Brain microvascular endothelial cell (primary cell): ENCODE measurements at regions not wholly inside any gene's neighbourhood (a gene's known extent, or its start where the extent isn't known, plus 50 kb on each side); places are given as distances from the start of the nearest gene placed in this dataset.

Experiments
- DNase-seq: peaks from one replicate; pipeline ENCODE4 v3.0.0-alpha.2; 2020
- H3K27ac ChIP-seq: fragments of 250-450 bp; sonication (Bioruptor Pico); 2 replicates; pipeline ENCODE4 v1.5.1; 2020; ENCODE audit warnings: mild to moderate bottlenecking, moderate library complexity
- H3K27me3 ChIP-seq: fragments of 250-450 bp; sonication (Bioruptor Pico); replicated peaks from 2 replicates; pipeline ENCODE4 v1.5.1; 2020; ENCODE audit warnings: mild to moderate bottlenecking
- H3K36me3 ChIP-seq: fragments of 250-450 bp; sonication (Bioruptor Pico); replicated peaks from 2 replicates; pipeline ENCODE4 v1.5.1; 2020; ENCODE audit warnings: mild to moderate bottlenecking
- H3K4me3 ChIP-seq: 2 replicates; pipeline ENCODE4 v1.5.1; 2011; ENCODE audit warnings: low read depth, mild to moderate bottlenecking, control low read depth, low read length, moderate library complexity
- CTCF ChIP-seq: IDR thresholded peaks from 2 replicates; pipeline ENCODE4 v1.5.1; 2011; ENCODE audit warnings: low read depth, mild to moderate bottlenecking, moderate library complexity, low read length, control low read depth, inconsistent platforms; ENCODE audit errors: missing control alignments
- in situ Hi-C: cut with HindIII; loops from 2 replicates; pipeline ENCODE4 v1.10.0; 2017; ENCODE audit warnings: low sequenced_read_pairs, low pct_ligation_motif_present

- in situ Hi-C loops, result no loop called here
- H3K4me3 ChIP-seq, result no peak overlapping the region
- DNase-seq, result no peak
- TF ChIP-seq CTCF, result no peak
- H3K27me3 ChIP-seq, result no peaks in the 10 kb centered on the region
- H3K27ac ChIP-seq, result no peak overlapping the region
- H3K36me3 ChIP-seq, result no peaks in the 10 kb centered on the region
Measured at GRCh38 chr20:8981482-8981881, 87.4 kb upstream of the PLCB4 start.

- TF ChIP-seq CTCF, result no peak
- H3K27ac ChIP-seq, result no peak overlapping the region
- no peak overlapping the region for H3K4me3 ChIP-seq
- in situ Hi-C loops, result no loop called here
- H3K36me3 ChIP-seq, result no peaks in the 10 kb centered on the region
- no peaks in the 10 kb centered on the region for H3K27me3 ChIP-seq
- no peak for DNase-seq
Measured at GRCh38 chr20:8983478-8984345, 85.2 kb upstream of the PLCB4 start.

GRCh38 chr20:8986631-8987030, 82.3 kb upstream of the PLCB4 start:
- DNase-seq, result no peak
- Histone ChIP-seq H3K27ac (no peak overlapping the region), H3K4me3 (no peak overlapping the region), H3K36me3 (no peaks in the 10 kb centered on the region), H3K27me3 (no peaks in the 10 kb centered on the region)
- no peak for TF ChIP-seq CTCF
- in situ Hi-C loops, result no loop called here

- no peak for TF ChIP-seq CTCF
- in situ Hi-C loops, result no loop called here
- DNase-seq, result no peak
- Histone ChIP-seq H3K27ac (no peak overlapping the region), H3K4me3 (no peak overlapping the region), H3K36me3 (no peaks in the 10 kb centered on the region), H3K27me3 (no peaks in the 10 kb centered on the region)
Measured at GRCh38 chr20:8990770-8991169, 78.1 kb upstream of the PLCB4 start.

- no peaks in the 10 kb centered on the region for H3K27me3 ChIP-seq
- H3K27ac ChIP-seq, result no peak overlapping the region
- H3K36me3 ChIP-seq, result no peaks in the 10 kb centered on the region
- no peak for TF ChIP-seq CTCF
- H3K4me3 ChIP-seq, result no peak overlapping the region
- in situ Hi-C loops, result no loop called here
- DNase-seq, result no peak
Measured at GRCh38 chr20:8994045-8994444, 74.8 kb upstream of the PLCB4 start.

GRCh38 chr20:8995761-8996160, 73.1 kb upstream of the PLCB4 start:
- DNase-seq, result no peak
- H3K27me3 ChIP-seq, result no peaks in the 10 kb centered on the region
- H3K27ac ChIP-seq, result no peak overlapping the region
- H3K4me3 ChIP-seq, result no peak overlapping the region
- in situ Hi-C loops, result no loop called here
- TF ChIP-seq CTCF, result no peak
- H3K36me3 ChIP-seq, result no peaks in the 10 kb centered on the region
